DOHH2 (cell line): ENCODE measurements at regions not wholly inside any gene's neighbourhood (a gene's known extent, or its start where the extent isn't known, plus 50 kb on each side); places are given as distances from the start of the nearest gene placed in this dataset.

ENCODE experiments used
- EZH2phosphoT487 ChIP-seq: fragments of 200-600 bp; sonication (generic); IDR thresholded peaks from 2 replicates; pipeline ENCODE4 v1.6.1; 2017; ENCODE audit warnings: borderline replicate concordance, mild to moderate bottlenecking, antibody characterized with exemption, low read length, moderate library complexity, mixed read lengths
- TF ChIP-seq, protein P1 (sequence below): fragments of 200-600 bp; sonication (generic); IDR thresholded peaks from one replicate; pipeline ENCODE4 v1.5.1; 2014; ENCODE audit warnings: antibody characterized with exemption, mild to moderate bottlenecking, low read depth, low read length; ENCODE audit not compliant: poor library complexity, severe bottlenecking

- TF ChIP-seq, protein P1, sequence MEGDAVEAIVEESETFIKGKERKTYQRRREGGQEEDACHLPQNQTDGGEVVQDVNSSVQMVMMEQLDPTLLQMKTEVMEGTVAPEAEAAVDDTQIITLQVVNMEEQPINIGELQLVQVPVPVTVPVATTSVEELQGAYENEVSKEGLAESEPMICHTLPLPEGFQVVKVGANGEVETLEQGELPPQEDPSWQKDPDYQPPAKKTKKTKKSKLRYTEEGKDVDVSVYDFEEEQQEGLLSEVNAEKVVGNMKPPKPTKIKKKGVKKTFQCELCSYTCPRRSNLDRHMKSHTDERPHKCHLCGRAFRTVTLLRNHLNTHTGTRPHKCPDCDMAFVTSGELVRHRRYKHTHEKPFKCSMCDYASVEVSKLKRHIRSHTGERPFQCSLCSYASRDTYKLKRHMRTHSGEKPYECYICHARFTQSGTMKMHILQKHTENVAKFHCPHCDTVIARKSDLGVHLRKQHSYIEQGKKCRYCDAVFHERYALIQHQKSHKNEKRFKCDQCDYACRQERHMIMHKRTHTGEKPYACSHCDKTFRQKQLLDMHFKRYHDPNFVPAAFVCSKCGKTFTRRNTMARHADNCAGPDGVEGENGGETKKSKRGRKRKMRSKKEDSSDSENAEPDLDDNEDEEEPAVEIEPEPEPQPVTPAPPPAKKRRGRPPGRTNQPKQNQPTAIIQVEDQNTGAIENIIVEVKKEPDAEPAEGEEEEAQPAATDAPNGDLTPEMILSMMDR = no peak
- no peak for TF ChIP-seq EZH2phosphoT487
Observed at GRCh38 chr15:93617443-93617842, 528.4 kb upstream of the RGMA start.
